Stimulated activated naive CD4-positive, alpha-beta T cell (primary cell): ENCODE measurements at regions not wholly inside any gene's neighbourhood (a gene's known extent, or its start where the extent isn't known, plus 50 kb on each side); places are given as distances from the start of the nearest gene placed in this dataset.
A peak's percentile ranks its signal among the peaks of the same experiment; 100 is the strongest.

Source experiments
- DNase-seq, 6 experiments: peaks; one replicate each; lab custom pipeline; 2025; lab: John Stamatoyannopoulos, UW

- no peak for DNase-seq
These were observed 125.0 kb upstream of the TMPRSS2 start for GRCh38 chr21:41632748-41633475.

- no peak for DNase-seq
These were observed 123.9 kb upstream of the TMPRSS2 start for GRCh38 chr21:41631564-41632461.

- DNase-seq, result no peak
These were observed 123.0 kb upstream of the TMPRSS2 start for GRCh38 chr21:41630917-41631316.

GRCh38 chr21:41630249-41630648 lies 122.3 kb upstream of the TMPRSS2 start:
- no peak for DNase-seq

- DNase-seq, result no peak
These were observed 120.3 kb upstream of the TMPRSS2 start for GRCh38 chr21:41628256-41628655.

GRCh38 chr21:41627428-41627827 lies 119.5 kb upstream of the TMPRSS2 start:
- DNase-seq, result no peak

GRCh38 chr21:41626021-41626420 lies 118.1 kb upstream of the TMPRSS2 start:
- no peak for DNase-seq

GRCh38 chr21:41625428-41625827 lies 117.5 kb upstream of the TMPRSS2 start:
- DNase-seq, result no peak

GRCh38 chr21:41624674-41625310 lies 116.8 kb upstream of the TMPRSS2 start:
- DNase-seq, result no peak

GRCh38 chr21:41623945-41624344 lies 116.0 kb upstream of the TMPRSS2 start:
- no peak for DNase-seq

- DNase-seq, result no peak
These were observed 115.0 kb upstream of the TMPRSS2 start for GRCh38 chr21:41622831-41623548.

- no peak for DNase-seq
These were observed 114.2 kb upstream of the TMPRSS2 start for GRCh38 chr21:41622201-41622600.

GRCh38 chr21:41621513-41621912 lies 113.6 kb upstream of the TMPRSS2 start:
- no peak for DNase-seq

- no peak for DNase-seq
These were observed 113.0 kb upstream of the TMPRSS2 start for GRCh38 chr21:41620982-41621381.

- DNase-seq, result no peak
These were observed 112.6 kb upstream of the TMPRSS2 start for GRCh38 chr21:41620541-41620940.

GRCh38 chr21:41616031-41616591 lies 108.2 kb upstream of the TMPRSS2 start:
- DNase-seq, result no peak

- no peak for DNase-seq
These were observed 107.7 kb upstream of the TMPRSS2 start for GRCh38 chr21:41615613-41616012.

- no peak for DNase-seq
These were observed 106.6 kb upstream of the TMPRSS2 start for GRCh38 chr21:41614511-41614910.

GRCh38 chr21:41613533-41613909 lies 105.6 kb upstream of the TMPRSS2 start:
- no peak for DNase-seq

- DNase-seq, result peak in 1 of 6 experiments; percentile 1
These were observed 104.9 kb upstream of the TMPRSS2 start for GRCh38 chr21:41612674-41613532.
